ENCODE measurements at regions not wholly inside any gene's neighbourhood (a gene's known extent, or its start where the extent isn't known, plus 50 kb on each side); places are given as distances from the start of the nearest gene placed in this dataset.

DNA sequence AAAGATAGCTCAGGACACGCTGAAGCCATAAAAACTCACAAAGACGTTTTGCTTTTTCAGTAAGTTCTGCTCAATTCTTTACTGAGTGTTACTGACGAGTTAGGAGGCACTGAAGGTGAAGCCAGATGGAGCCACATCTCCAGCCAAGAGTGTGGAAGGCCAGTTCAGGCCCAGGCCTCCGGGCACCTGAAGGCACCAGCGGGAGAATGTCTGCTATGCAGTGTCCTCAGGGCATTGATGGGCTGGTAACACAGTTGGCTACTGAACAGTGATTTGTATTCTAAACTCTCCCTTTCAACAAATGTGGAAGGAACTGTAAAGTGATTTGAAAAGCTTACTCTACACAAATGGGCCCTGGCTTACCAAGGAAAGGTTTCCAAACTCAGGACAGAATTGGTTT, 64.8 kb upstream of the SVIL start (continued):
- TF ChIP-seq, protein P1, sequence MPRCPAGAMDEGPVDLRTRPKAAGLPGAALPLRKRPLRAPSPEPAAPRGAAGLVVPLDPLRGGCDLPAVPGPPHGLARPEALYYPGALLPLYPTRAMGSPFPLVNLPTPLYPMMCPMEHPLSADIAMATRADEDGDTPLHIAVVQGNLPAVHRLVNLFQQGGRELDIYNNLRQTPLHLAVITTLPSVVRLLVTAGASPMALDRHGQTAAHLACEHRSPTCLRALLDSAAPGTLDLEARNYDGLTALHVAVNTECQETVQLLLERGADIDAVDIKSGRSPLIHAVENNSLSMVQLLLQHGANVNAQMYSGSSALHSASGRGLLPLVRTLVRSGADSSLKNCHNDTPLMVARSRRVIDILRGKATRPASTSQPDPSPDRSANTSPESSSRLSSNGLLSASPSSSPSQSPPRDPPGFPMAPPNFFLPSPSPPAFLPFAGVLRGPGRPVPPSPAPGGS (IDR thresholded peaks at IDR 0.05; ENCODE audit: borderline replicate concordance, insufficient read depth, low read depth, low read length, poor library complexity, severe bottlenecking) = no peak
- TF ChIP-seq EED (IDR thresholded peaks at IDR 0.05; ENCODE audit: low read depth) = no peak

DNA sequence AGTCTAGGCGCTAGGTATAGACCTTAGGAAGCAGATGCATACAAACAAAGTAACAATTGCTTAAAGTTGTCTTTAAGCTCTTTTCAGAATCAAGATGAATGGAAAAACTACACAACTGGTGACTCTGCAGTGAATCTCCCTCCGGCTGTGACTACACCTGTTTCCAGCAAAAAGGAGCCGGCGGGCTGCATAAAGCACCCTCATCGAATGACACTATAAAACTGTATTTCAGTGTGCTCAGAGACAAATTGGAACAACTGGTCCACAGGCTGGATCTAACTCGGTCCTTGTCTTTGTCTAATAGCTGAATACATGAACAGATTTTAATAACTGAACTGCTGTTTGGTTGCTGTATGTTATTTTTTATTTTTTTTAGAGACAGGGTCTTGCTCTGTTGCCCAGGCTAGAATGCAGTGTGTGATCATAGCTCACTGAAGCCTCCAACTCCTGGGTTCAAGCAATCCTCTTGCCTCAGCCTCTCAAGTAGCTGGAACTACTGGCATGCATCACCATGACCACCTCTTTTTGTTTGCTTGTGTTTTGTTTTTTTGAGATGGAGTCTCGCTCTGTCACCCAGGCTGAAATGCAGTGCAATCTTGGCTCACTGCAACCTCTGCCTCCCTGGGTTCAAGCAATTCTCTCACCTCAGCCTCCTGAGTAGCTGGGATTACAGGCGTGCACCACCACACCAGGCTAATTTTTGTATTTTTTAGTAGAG, 64.2 kb upstream of the SVIL start:
- no peak overlapping the region for H3K4me3 ChIP-seq
- FAIRE-seq (no peak), ATAC-seq (no peak), DNase-seq (ENCODE audit: low read depth, low spot score) (no peak)
- BruUV-seq (replicated peaks) = no TSS peak
- no peak overlapping the region for H3K27ac ChIP-seq (ENCODE audit: control insufficient read depth, insufficient read depth)
- in situ Hi-C loops (cut with MboI) = no loop called here
- RAD21 ChIA-PET (ENCODE audit: unreplicated experiment) = interaction anchor here (1.2 kb wide), 1 partner anchor 35 kb away, joined by 5 read pairs; no protein-coding TSS in a partner anchor
- no peaks in the 10 kb centered on the region for H3K79me2 ChIP-seq (ENCODE audit: control insufficient read depth, insufficient read depth, low read length)
- H2AFZ ChIP-seq (ENCODE audit: control insufficient read depth, low read depth, low read length) = no peak overlapping the region
- CTCF ChIA-PET = interaction anchor here (0.7 kb wide), 1 partner anchor 12 kb away, joined by 3 read pairs; no protein-coding TSS in a partner anchor
- H3K4me1 ChIP-seq (ENCODE audit: control insufficient read depth, insufficient read depth, low read length) = no peaks in the 10 kb centered on the region
- no peaks in the 10 kb centered on the region for H3K27me3 ChIP-seq (replicated peaks in 1 of 2; ENCODE audit: control insufficient read depth in 2 of 2, insufficient read depth in 2 of 2, low read length in 1 of 2)
- no peak overlapping the region for H3K9ac ChIP-seq (ENCODE audit: control insufficient read depth, insufficient read depth, low read length)
- SMC1A ChIA-PET (ENCODE audit: uncharacterized antibody, unreplicated experiment) = interaction anchor here (0.6 to 1.9 kb wide), 4 partner anchors 11 to 104 kb away, joined by 3 to 6 read pairs (median 4); no protein-coding TSS in a partner anchor
- no peaks in the 10 kb centered on the region for H4K20me1 ChIP-seq (ENCODE audit: control insufficient read depth, insufficient read depth)
- no peak overlapping the region for H3K4me2 ChIP-seq (ENCODE audit: control insufficient read depth, insufficient read depth)
- 48% methylated on average over 8 of the region's 8 CpGs for WGBS (ENCODE audit: insufficient coverage, insufficient replicate concordance, low lambda C conversion rate, missing lambda C conversion rate)
- POLR2A ChIA-PET = interaction anchor here (1.3 kb wide), 1 partner anchor 10 kb away, joined by 5 read pairs; no protein-coding TSS in a partner anchor
- H3K9me3 ChIP-seq (replicated peaks; ENCODE audit: control insufficient read depth, insufficient read depth, low read length) = no peaks in the 10 kb centered on the region
- no peaks in the 10 kb centered on the region for H3K36me3 ChIP-seq (ENCODE audit: control insufficient read depth in 2 of 2, insufficient read depth in 2 of 2, low read length in 1 of 2)
- intact Hi-C loops (cut with micrococcal nuclease; ENCODE audit: unreplicated experiment) = no loop called here
- no peak for TF ChIP-seq NFYA (IDR thresholded peaks at IDR 0.05; ENCODE audit: borderline replicate concordance, low read depth, low read length)
- no peak for TF ChIP-seq RAD51 (IDR thresholded peaks at IDR 0.05)
- no peak for TF ChIP-seq MEF2A (IDR thresholded peaks at IDR 0.05; ENCODE audit: insufficient read depth, low read depth, low read length)
- TF ChIP-seq, protein P2, sequence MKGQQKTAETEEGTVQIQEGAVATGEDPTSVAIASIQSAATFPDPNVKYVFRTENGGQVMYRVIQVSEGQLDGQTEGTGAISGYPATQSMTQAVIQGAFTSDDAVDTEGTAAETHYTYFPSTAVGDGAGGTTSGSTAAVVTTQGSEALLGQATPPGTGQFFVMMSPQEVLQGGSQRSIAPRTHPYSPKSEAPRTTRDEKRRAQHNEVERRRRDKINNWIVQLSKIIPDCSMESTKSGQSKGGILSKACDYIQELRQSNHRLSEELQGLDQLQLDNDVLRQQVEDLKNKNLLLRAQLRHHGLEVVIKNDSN (IDR thresholded peaks at IDR 0.05; ENCODE audit: borderline replicate concordance, extremely low read length, insufficient read depth, low read depth, low read length) = no peak
- TF ChIP-seq, protein P3, sequence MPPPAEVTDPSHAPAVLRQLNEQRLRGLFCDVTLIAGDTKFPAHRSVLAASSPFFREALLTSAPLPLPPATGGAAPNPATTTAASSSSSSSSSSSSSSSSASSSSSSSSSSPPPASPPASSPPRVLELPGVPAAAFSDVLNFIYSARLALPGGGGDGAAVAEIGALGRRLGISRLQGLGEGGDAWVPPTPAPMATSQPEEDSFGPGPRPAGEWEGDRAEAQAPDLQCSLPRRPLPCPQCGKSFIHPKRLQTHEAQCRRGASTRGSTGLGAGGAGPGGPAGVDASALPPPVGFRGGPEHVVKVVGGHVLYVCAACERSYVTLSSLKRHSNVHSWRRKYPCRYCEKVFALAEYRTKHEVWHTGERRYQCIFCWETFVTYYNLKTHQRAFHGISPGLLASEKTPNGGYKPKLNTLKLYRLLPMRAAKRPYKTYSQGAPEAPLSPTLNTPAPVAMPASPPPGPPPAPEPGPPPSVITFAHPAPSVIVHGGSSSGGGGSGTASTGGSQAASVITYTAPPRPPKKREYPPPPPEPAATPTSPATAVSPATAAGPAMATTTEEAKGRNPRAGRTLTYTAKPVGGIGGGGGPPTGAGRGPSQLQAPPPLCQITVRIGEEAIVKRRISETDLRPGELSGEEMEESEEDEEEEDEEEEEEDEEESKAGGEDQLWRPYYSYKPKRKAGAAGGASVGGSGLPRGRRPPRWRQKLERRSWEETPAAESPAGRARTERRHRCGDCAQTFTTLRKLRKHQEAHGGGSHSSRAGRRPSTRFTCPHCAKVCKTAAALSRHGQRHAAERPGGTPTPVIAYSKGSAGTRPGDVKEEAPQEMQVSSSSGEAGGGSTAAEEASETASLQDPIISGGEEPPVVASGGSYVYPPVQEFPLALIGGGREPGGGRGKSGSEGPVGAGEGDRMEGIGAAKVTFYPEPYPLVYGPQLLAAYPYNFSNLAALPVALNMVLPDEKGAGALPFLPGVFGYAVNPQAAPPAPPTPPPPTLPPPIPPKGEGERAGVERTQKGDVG (CRISPR knock-in tag; IDR thresholded peaks at IDR 0.05) = no peak
- TF ChIP-seq STAT1 (conservative IDR thresholded peaks at IDR 0.05) = no peak
- TF ChIP-seq, protein P4, sequence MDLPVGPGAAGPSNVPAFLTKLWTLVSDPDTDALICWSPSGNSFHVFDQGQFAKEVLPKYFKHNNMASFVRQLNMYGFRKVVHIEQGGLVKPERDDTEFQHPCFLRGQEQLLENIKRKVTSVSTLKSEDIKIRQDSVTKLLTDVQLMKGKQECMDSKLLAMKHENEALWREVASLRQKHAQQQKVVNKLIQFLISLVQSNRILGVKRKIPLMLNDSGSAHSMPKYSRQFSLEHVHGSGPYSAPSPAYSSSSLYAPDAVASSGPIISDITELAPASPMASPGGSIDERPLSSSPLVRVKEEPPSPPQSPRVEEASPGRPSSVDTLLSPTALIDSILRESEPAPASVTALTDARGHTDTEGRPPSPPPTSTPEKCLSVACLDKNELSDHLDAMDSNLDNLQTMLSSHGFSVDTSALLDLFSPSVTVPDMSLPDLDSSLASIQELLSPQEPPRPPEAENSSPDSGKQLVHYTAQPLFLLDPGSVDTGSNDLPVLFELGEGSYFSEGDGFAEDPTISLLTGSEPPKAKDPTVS (IDR thresholded peaks at IDR 0.05; ENCODE audit: low read depth, low read length) = no peak
- TF ChIP-seq PML (IDR thresholded peaks at IDR 0.05; ENCODE audit: low read length) = no peak
- TF ChIP-seq NBN (IDR thresholded peaks at IDR 0.05) = no peak
- TF ChIP-seq ZSCAN29 (IDR thresholded peaks at IDR 0.05) = no peak
